ENCODE measurements at regions not wholly inside any gene's neighbourhood (a gene's known extent, or its start where the extent isn't known, plus 50 kb on each side); places are given as distances from the start of the nearest gene placed in this dataset.

DNA sequence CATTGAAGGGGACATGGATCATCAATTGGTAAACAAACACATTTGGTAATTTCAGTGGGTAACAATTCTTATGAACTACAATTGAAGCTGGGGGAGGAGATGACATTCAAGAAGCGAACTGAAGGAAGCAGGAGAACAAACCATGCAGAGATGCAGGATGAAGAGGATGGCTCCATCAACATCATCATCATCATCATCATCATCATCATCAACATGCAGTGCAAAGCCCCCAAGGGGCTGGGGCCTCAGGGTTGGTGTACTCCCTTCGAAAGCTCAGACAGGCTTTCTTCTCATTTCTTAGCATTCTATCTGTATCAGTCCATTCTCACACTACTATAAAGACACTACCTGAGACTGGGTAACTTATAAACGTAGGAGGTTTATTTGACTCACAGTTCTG lies 105.8 kb downstream of the DUSP10 start (continued):
- TF ChIP-seq SMARCA5 (IDR thresholded peaks at IDR 0.05), result no peak
- TF ChIP-seq IKZF2 (IDR thresholded peaks at IDR 0.05), result no peak
- TF ChIP-seq MTA3 (IDR thresholded peaks at IDR 0.05; ENCODE audit: borderline replicate concordance, low read length), result no peak
- TF ChIP-seq, protein P1, sequence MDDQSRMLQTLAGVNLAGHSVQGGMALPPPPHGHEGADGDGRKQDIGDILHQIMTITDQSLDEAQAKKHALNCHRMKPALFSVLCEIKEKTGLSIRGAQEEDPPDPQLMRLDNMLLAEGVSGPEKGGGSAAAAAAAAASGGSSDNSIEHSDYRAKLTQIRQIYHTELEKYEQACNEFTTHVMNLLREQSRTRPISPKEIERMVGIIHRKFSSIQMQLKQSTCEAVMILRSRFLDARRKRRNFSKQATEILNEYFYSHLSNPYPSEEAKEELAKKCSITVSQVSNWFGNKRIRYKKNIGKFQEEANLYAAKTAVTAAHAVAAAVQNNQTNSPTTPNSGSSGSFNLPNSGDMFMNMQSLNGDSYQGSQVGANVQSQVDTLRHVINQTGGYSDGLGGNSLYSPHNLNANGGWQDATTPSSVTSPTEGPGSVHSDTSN (IDR thresholded peaks at IDR 0.05; ENCODE audit: insufficient replicate concordance, low read depth, low read length), result no peak
- no peak for TF ChIP-seq HDAC2 (IDR thresholded peaks at IDR 0.05)
- TF ChIP-seq PAX5 (IDR thresholded peaks at IDR 0.05; ENCODE audit: borderline replicate concordance, low read depth, low read length), result no peak

DNA sequence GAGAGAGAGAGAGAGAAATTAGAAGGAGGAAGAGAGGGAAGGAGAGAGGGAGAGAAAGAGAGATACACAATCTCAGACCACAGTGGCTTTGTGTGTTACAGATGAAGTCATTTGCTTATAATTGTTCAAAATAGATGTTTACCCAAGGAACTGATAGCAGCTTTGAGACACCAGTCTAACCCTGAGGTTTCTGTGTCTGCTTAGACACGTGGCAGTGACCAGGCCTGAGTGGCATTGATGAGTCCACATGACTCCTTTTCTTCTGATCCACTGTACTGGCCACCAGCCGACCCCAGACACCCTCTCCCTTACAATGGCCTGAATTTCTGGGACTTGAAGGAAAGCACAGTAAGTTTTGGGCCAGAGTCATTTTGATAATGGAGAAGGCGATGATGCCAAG lies 104.9 kb downstream of the DUSP10 start:
- Histone ChIP-seq H3K4me1 (ENCODE audit: control insufficient read depth, insufficient read depth, low read length) (no peaks in the 10 kb centered on the region), H3K27ac (ENCODE audit: control insufficient read depth, insufficient read depth) (no peak overlapping the region), H3K4me3 (no peak overlapping the region), H2AFZ (ENCODE audit: control insufficient read depth, low read depth, low read length) (no peak overlapping the region), H3K4me2 (ENCODE audit: control insufficient read depth, insufficient read depth) (no peak overlapping the region), H3K27me3 (replicated peaks in 1 of 2; ENCODE audit: control insufficient read depth in 2 of 2, insufficient read depth in 2 of 2, low read length in 1 of 2) (no peaks in the 10 kb centered on the region), H3K9ac (ENCODE audit: control insufficient read depth, insufficient read depth, low read length) (no peak overlapping the region), H3K79me2 (ENCODE audit: control insufficient read depth, insufficient read depth, low read length) (no peaks in the 10 kb centered on the region), H4K20me1 (ENCODE audit: control insufficient read depth, insufficient read depth) (no peaks in the 10 kb centered on the region), H3K36me3 (ENCODE audit: control insufficient read depth in 2 of 2, insufficient read depth in 2 of 2, low read length in 1 of 2) (no peaks in the 10 kb centered on the region), H3K9me3 (replicated peaks; ENCODE audit: control insufficient read depth, insufficient read depth, low read length) (no peaks in the 10 kb centered on the region; the same call in 1 of the 3 replicates)
- ChIA-PET CTCF (interaction anchor here (1.3 to 1.4 kb wide), 2 partner anchors 11 to 72 kb away, joined by 3 to 5 read pairs; no protein-coding TSS in a partner anchor), POLR2A (no interaction called here), RAD21 (ENCODE audit: unreplicated experiment) (no interaction called here), SMC1A (ENCODE audit: uncharacterized antibody, unreplicated experiment) (interaction anchor here (0.8 to 3.5 kb wide), 3 partner anchors 9 to 72 kb away, joined by 3 to 20 read pairs (median 5); no protein-coding TSS in a partner anchor)
- intact Hi-C loops (cut with micrococcal nuclease; ENCODE audit: unreplicated experiment) (no loop called here), in situ Hi-C loops (cut with MboI) (no loop called here)
- ATAC-seq, result no peak
- TF ChIP-seq, protein P2, sequence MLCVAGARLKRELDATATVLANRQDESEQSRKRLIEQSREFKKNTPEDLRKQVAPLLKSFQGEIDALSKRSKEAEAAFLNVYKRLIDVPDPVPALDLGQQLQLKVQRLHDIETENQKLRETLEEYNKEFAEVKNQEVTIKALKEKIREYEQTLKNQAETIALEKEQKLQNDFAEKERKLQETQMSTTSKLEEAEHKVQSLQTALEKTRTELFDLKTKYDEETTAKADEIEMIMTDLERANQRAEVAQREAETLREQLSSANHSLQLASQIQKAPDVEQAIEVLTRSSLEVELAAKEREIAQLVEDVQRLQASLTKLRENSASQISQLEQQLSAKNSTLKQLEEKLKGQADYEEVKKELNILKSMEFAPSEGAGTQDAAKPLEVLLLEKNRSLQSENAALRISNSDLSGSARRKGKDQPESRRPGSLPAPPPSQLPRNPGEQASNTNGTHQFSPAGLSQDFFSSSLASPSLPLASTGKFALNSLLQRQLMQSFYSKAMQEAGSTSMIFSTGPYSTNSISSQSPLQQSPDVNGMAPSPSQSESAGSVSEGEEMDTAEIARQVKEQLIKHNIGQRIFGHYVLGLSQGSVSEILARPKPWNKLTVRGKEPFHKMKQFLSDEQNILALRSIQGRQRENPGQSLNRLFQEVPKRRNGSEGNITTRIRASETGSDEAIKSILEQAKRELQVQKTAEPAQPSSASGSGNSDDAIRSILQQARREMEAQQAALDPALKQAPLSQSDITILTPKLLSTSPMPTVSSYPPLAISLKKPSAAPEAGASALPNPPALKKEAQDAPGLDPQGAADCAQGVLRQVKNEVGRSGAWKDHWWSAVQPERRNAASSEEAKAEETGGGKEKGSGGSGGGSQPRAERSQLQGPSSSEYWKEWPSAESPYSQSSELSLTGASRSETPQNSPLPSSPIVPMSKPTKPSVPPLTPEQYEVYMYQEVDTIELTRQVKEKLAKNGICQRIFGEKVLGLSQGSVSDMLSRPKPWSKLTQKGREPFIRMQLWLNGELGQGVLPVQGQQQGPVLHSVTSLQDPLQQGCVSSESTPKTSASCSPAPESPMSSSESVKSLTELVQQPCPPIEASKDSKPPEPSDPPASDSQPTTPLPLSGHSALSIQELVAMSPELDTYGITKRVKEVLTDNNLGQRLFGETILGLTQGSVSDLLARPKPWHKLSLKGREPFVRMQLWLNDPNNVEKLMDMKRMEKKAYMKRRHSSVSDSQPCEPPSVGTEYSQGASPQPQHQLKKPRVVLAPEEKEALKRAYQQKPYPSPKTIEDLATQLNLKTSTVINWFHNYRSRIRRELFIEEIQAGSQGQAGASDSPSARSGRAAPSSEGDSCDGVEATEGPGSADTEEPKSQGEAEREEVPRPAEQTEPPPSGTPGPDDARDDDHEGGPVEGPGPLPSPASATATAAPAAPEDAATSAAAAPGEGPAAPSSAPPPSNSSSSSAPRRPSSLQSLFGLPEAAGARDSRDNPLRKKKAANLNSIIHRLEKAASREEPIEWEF (IDR thresholded peaks at IDR 0.05; ENCODE audit: insufficient replicate concordance, low read depth, low read length), result no peak
- TF ChIP-seq CREM (IDR thresholded peaks at IDR 0.05; ENCODE audit: low read depth) (no peak), MTA3 (IDR thresholded peaks at IDR 0.05; ENCODE audit: borderline replicate concordance, low read length) (no peak), CREB1 (IDR thresholded peaks at IDR 0.05; ENCODE audit: low read depth) (no peak), TCF12 (IDR thresholded peaks at IDR 0.05; ENCODE audit: low read depth, low read length) (no peak), ZNF622 (IDR thresholded peaks at IDR 0.05) (no peak), SMC3 (IDR thresholded peaks at IDR 0.05; ENCODE audit: borderline replicate concordance, low read length) (no peak), YBX1 (IDR thresholded peaks at IDR 0.05) (no peak), ZNF217 (IDR thresholded peaks at IDR 0.05) (no peak)
- TF ChIP-seq, protein P3, sequence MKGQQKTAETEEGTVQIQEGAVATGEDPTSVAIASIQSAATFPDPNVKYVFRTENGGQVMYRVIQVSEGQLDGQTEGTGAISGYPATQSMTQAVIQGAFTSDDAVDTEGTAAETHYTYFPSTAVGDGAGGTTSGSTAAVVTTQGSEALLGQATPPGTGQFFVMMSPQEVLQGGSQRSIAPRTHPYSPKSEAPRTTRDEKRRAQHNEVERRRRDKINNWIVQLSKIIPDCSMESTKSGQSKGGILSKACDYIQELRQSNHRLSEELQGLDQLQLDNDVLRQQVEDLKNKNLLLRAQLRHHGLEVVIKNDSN (IDR thresholded peaks at IDR 0.05; ENCODE audit: borderline replicate concordance, extremely low read length, insufficient read depth, low read depth, low read length), result no peak
- DNase-seq (ENCODE audit: low read depth, low spot score), result no peak
- FAIRE-seq, result no peak
- BruUV-seq (replicated peaks), result no TSS peak
- 52% methylated on average over 3 of the region's 3 CpGs for WGBS (ENCODE audit: insufficient coverage, insufficient replicate concordance, low lambda C conversion rate, missing lambda C conversion rate)
